ENCODE measurements at regions not wholly inside any gene's neighbourhood (a gene's known extent, or its start where the extent isn't known, plus 50 kb on each side); places are given as distances from the start of the nearest gene placed in this dataset.

GRCh38 chr16:55059146-55059545, 128.5 kb downstream of the IRX5 start:
- Histone ChIP-seq H2AFZ (ENCODE audit: low read length) (no peak overlapping the region), H3K4me1 (ENCODE audit: insufficient read depth, low read length) (no peaks in the 10 kb centered on the region), H3K79me2 (ENCODE audit: low read length) (no peaks in the 10 kb centered on the region), H3K36me3 (ENCODE audit: low read depth, low read length) (no peaks in the 10 kb centered on the region), H3K4me3 (ENCODE audit: low read length) (no peak overlapping the region), H3K9ac (ENCODE audit: low read length) (no peak overlapping the region), H3K9me2 (replicated peaks; ENCODE audit: low read length) (no peaks in the 10 kb centered on the region), H4K20me1 (ENCODE audit: low read length) (no peaks in the 10 kb centered on the region), H3K27ac (ENCODE audit: low read length) (no peak overlapping the region), H3K9me3 (ENCODE audit: low read length) (no peaks in the 10 kb centered on the region), H3K4me2 (ENCODE audit: low read length) (no peak overlapping the region), H3F3A (ENCODE audit: low read length, unreplicated experiment) (no peaks in the 10 kb centered on the region), H3K27me3 (ENCODE audit: low read length) (no peaks in the 10 kb centered on the region)
- ChIA-PET CTCF (no interaction called here), POLR2A (ENCODE audit: unreplicated experiment) (no interaction called here)
- BruUV-seq (replicated peaks) = no TSS peak
- ATAC-seq (no peak), DNase-seq (no peak)
- TF ChIP-seq, protein P1, sequence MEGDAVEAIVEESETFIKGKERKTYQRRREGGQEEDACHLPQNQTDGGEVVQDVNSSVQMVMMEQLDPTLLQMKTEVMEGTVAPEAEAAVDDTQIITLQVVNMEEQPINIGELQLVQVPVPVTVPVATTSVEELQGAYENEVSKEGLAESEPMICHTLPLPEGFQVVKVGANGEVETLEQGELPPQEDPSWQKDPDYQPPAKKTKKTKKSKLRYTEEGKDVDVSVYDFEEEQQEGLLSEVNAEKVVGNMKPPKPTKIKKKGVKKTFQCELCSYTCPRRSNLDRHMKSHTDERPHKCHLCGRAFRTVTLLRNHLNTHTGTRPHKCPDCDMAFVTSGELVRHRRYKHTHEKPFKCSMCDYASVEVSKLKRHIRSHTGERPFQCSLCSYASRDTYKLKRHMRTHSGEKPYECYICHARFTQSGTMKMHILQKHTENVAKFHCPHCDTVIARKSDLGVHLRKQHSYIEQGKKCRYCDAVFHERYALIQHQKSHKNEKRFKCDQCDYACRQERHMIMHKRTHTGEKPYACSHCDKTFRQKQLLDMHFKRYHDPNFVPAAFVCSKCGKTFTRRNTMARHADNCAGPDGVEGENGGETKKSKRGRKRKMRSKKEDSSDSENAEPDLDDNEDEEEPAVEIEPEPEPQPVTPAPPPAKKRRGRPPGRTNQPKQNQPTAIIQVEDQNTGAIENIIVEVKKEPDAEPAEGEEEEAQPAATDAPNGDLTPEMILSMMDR (conservative IDR thresholded peaks at IDR 0.05; ENCODE audit: low read depth, low read length) = no peak
- TF ChIP-seq EZH2 (IDR thresholded peaks at IDR 0.05; ENCODE audit: low read length, unreplicated experiment) (no peak), EZH2phosphoT487 (IDR thresholded peaks at IDR 0.05; ENCODE audit: borderline replicate concordance, low read length) (no peak)
- intact Hi-C loops (cut with micrococcal nuclease) = no loop called here

- ChIA-PET POLR2A (ENCODE audit: unreplicated experiment) (no interaction called here), CTCF (no interaction called here)
- Histone ChIP-seq H3K9me3 (ENCODE audit: low read length) (no peaks in the 10 kb centered on the region), H3K4me3 (ENCODE audit: low read length) (no peak overlapping the region), H3K36me3 (ENCODE audit: low read depth, low read length) (no peaks in the 10 kb centered on the region), H3K4me1 (ENCODE audit: insufficient read depth, low read length) (no peaks in the 10 kb centered on the region), H3K9me2 (replicated peaks; ENCODE audit: low read length) (no peaks in the 10 kb centered on the region), H3F3A (ENCODE audit: low read length, unreplicated experiment) (no peaks in the 10 kb centered on the region), H3K4me2 (ENCODE audit: low read length) (no peak overlapping the region), H2AFZ (ENCODE audit: low read length) (no peak overlapping the region), H3K79me2 (ENCODE audit: low read length) (no peaks in the 10 kb centered on the region), H4K20me1 (ENCODE audit: low read length) (no peaks in the 10 kb centered on the region), H3K9ac (ENCODE audit: low read length) (no peak overlapping the region), H3K27ac (ENCODE audit: low read length) (no peak overlapping the region), H3K27me3 (ENCODE audit: low read length) (no peaks in the 10 kb centered on the region)
- intact Hi-C loops (cut with micrococcal nuclease) = no loop called here
- ATAC-seq = no peak
- no peak for DNase-seq
- TF ChIP-seq, protein P1 (conservative IDR thresholded peaks at IDR 0.05; ENCODE audit: low read depth, low read length) = no peak
- TF ChIP-seq EZH2phosphoT487 (IDR thresholded peaks at IDR 0.05; ENCODE audit: borderline replicate concordance, low read length) (no peak), EZH2 (IDR thresholded peaks at IDR 0.05; ENCODE audit: low read length, unreplicated experiment) (no peak)
- BruUV-seq (replicated peaks) = no TSS peak
These were observed 130.5 kb downstream of the IRX5 start for GRCh38 chr16:55061126-55061525.

GRCh38 chr16:55062442-55062841, 131.8 kb downstream of the IRX5 start:
- DNase-seq (no peak), ATAC-seq (no peak)
- no peaks in the 10 kb centered on the region for H3K9me3 ChIP-seq (ENCODE audit: low read length)
- no peaks in the 10 kb centered on the region for H3K4me1 ChIP-seq (ENCODE audit: insufficient read depth, low read length)
- BruUV-seq (replicated peaks) = no TSS peak
- no peak overlapping the region for H2AFZ ChIP-seq (ENCODE audit: low read length)
- H3F3A ChIP-seq (ENCODE audit: low read length, unreplicated experiment) = no peaks in the 10 kb centered on the region
- H3K9ac ChIP-seq (ENCODE audit: low read length) = no peak overlapping the region
- no peak overlapping the region for H3K27ac ChIP-seq (ENCODE audit: low read length)
- no peak overlapping the region for H3K4me2 ChIP-seq (ENCODE audit: low read length)
- no peak overlapping the region for H3K4me3 ChIP-seq (ENCODE audit: low read length)
- H3K27me3 ChIP-seq (ENCODE audit: low read length) = no peaks in the 10 kb centered on the region
- intact Hi-C loops (cut with micrococcal nuclease) = no loop called here
- TF ChIP-seq, protein P1 (conservative IDR thresholded peaks at IDR 0.05; ENCODE audit: low read depth, low read length) = no peak
- TF ChIP-seq EZH2 (IDR thresholded peaks at IDR 0.05; ENCODE audit: low read length, unreplicated experiment) (no peak), EZH2phosphoT487 (IDR thresholded peaks at IDR 0.05; ENCODE audit: borderline replicate concordance, low read length) (no peak)
- CTCF ChIA-PET = no interaction called here
- no peaks in the 10 kb centered on the region for H3K9me2 ChIP-seq (replicated peaks; ENCODE audit: low read length)
- no peaks in the 10 kb centered on the region for H4K20me1 ChIP-seq (ENCODE audit: low read length)
- POLR2A ChIA-PET (ENCODE audit: unreplicated experiment) = no interaction called here
- no peaks in the 10 kb centered on the region for H3K79me2 ChIP-seq (ENCODE audit: low read length)
- no peaks in the 10 kb centered on the region for H3K36me3 ChIP-seq (ENCODE audit: low read depth, low read length)
